HepG2 (cell line): ENCODE measurements at regions not wholly inside any gene's neighbourhood (a gene's known extent, or its start where the extent isn't known, plus 50 kb on each side); places are given as distances from the start of the nearest gene placed in this dataset.
A peak's percentile ranks its signal among the peaks of the same experiment; 100 is the strongest.

Source experiments
- ATM ChIP-seq: fragments of 450-650 bp; IDR thresholded peaks from 2 replicates; pipeline ENCODE4 v1.7.1; 2017; ENCODE audit warnings: mild to moderate bottlenecking, borderline replicate concordance
- BRD4 ChIP-seq: sonication (generic); formaldehyde crosslinking; IDR thresholded peaks from 2 replicates; pipeline ENCODE4 v1.4.0; 2020; ENCODE audit warnings: missing genetic modification reagents
- EHMT2 ChIP-seq: fragments of 200-600 bp; sonication (generic); IDR thresholded peaks from 2 replicates; pipeline ENCODE4 v1.7.0; 2017; ENCODE audit warnings: antibody characterized with exemption, low read depth, low read length, borderline replicate concordance
- FOXA3 ChIP-seq: IDR thresholded peaks from 2 replicates; pipeline ENCODE4 v1.6.1; 2016; ENCODE audit warnings: missing genetic modification reagents, missing compliant biosample characterization
- HES4 ChIP-seq: sonication (generic); formaldehyde crosslinking; IDR thresholded peaks from 2 replicates; pipeline ENCODE4 v1.9.0; 2021; ENCODE audit warnings: mild to moderate bottlenecking, missing genetic modification reagents, borderline replicate concordance
- HMG20A ChIP-seq: IDR thresholded peaks from 2 replicates; pipeline ENCODE4 v1.6.1; 2016; ENCODE audit warnings: borderline replicate concordance
- HNF4G ChIP-seq, 2 experiments: sonication (generic) in 1 of 2; formaldehyde crosslinking in 1 of 2; IDR thresholded peaks; 2 replicates each; pipeline versions ENCODE4 v1.4.0 to v1.6.1; 2011 to 2020; ENCODE audit warnings: borderline replicate concordance in 2 of 2, low read depth in 2 of 2, mild to moderate bottlenecking in 2 of 2, low read length in 1 of 2, missing genetic modification reagents in 1 of 2, moderate library complexity in 1 of 2
- KAT8 ChIP-seq: IDR thresholded peaks from 2 replicates; pipeline ENCODE4 v1.6.1; 2016; ENCODE audit warnings: missing genetic modification reagents, missing compliant biosample characterization
- MAF1 ChIP-seq: sonication (generic); formaldehyde crosslinking; IDR thresholded peaks from 2 replicates; pipeline ENCODE4 v1.5.0; 2020; ENCODE audit warnings: missing genetic modification reagents, borderline replicate concordance
- MAFF ChIP-seq: IDR thresholded peaks from 2 replicates; pipeline ENCODE4 v1.6.1; 2011; ENCODE audit warnings: low read depth, low read length, improper control_type of control experiment
- MIER2 ChIP-seq: IDR thresholded peaks from 2 replicates; pipeline ENCODE4 v1.6.1; 2016; ENCODE audit warnings: missing biosample characterization, missing genetic modification reagents
- NR2C2 ChIP-seq: sonication (generic); formaldehyde crosslinking; IDR thresholded peaks from 2 replicates; pipeline ENCODE4 v1.4.0; 2020; ENCODE audit warnings: missing genetic modification reagents, mild to moderate bottlenecking, moderate library complexity, borderline replicate concordance
- PHF21A ChIP-seq: sonication (generic); formaldehyde crosslinking; IDR thresholded peaks from 2 replicates; pipeline ENCODE4 v1.5.0; 2020; ENCODE audit warnings: mild to moderate bottlenecking, missing genetic modification reagents
- POGK ChIP-seq: sonication (generic); formaldehyde crosslinking; conservative IDR thresholded peaks from 2 replicates; pipeline ENCODE4 v1.8.0; 2022; ENCODE audit warnings: mild to moderate bottlenecking, moderate library complexity, missing genetic modification reagents
- REPIN1 ChIP-seq: sonication (generic); formaldehyde crosslinking; IDR thresholded peaks from 2 replicates; pipeline ENCODE4 v1.8.0; 2022; ENCODE audit warnings: missing genetic modification reagents, low read depth, mild to moderate bottlenecking, borderline replicate concordance
- TRAFD1 ChIP-seq: sonication (generic); formaldehyde crosslinking; IDR thresholded peaks from 2 replicates; pipeline ENCODE4 v1.5.1; 2020; ENCODE audit warnings: missing genetic modification reagents, mild to moderate bottlenecking, borderline replicate concordance
- ZBTB25 ChIP-seq: IDR thresholded peaks from 2 replicates; pipeline ENCODE4 v1.6.1; 2018; ENCODE audit warnings: missing genetic modification reagents
- ZNF335 ChIP-seq: sonication (generic); formaldehyde crosslinking; IDR thresholded peaks from 2 replicates; pipeline ENCODE4 v1.4.0; 2020; ENCODE audit warnings: missing genetic modification reagents
- ZNF362 ChIP-seq: sonication (generic); formaldehyde crosslinking; IDR thresholded peaks from 2 replicates; pipeline ENCODE4 v1.4.0; 2020; ENCODE audit warnings: missing genetic modification reagents, mild to moderate bottlenecking, borderline replicate concordance
- ZNF547 ChIP-seq: sonication (generic); formaldehyde crosslinking; IDR thresholded peaks from 2 replicates; pipeline ENCODE4 v1.5.1; 2020; ENCODE audit warnings: mild to moderate bottlenecking, missing genetic modification reagents
- ZNF770 ChIP-seq: sonication (generic); formaldehyde crosslinking; IDR thresholded peaks from 2 replicates; pipeline ENCODE4 v1.5.0; 2020; ENCODE audit warnings: mild to moderate bottlenecking, missing genetic modification reagents
- ZNF790 ChIP-seq: sonication (generic); formaldehyde crosslinking; IDR thresholded peaks from 2 replicates; pipeline ENCODE4 v1.8.0; 2022; ENCODE audit warnings: missing genetic modification reagents, mild to moderate bottlenecking, borderline replicate concordance

- TF ChIP-seq KAT8 (CRISPR knock-in tag) (0 out of 2 replicates have a peak, but pooled peaks have one; percentile 58), BRD4 (CRISPR knock-in tag) (0 out of 2 replicates have a peak, but pooled peaks have one; percentile 61), POGK (CRISPR knock-in tag) (peak; percentile 79; the same call in 1 of the 2 replicates), HMG20A (CRISPR knock-in tag) (peak; percentile 95), HES4 (CRISPR knock-in tag) (0 out of 2 replicates have a peak, but pooled peaks have one; percentile 50), ZNF770 (peak; percentile 44; the same call in 1 of the 2 replicates), ZNF790 (no peak), FOXA3 (CRISPR knock-in tag) (peak; percentile 84), ZNF547 (no peak), ZBTB25 (CRISPR knock-in tag) (peak; percentile 36; the same call in 1 of the 2 replicates), PHF21A (CRISPR knock-in tag) (peak; percentile 60; the same call in 1 of the 2 replicates), ATM (no peak), EHMT2 (no peak), ZNF335 (peak; percentile 61; the same call in 1 of the 2 replicates), ZNF362 (CRISPR knock-in tag) (0 out of 2 replicates have a peak, but pooled peaks have one; percentile 27), MAFF (no peak), HNF4G (IDR thresholded peaks at IDR 0.05; ENCODE audit: borderline replicate concordance, low read depth, low read length) (no peak), HNF4G (CRISPR knock-in tag; IDR thresholded peaks at IDR 0.05; ENCODE audit: borderline replicate concordance, low read depth) (peak; percentile 70; the same call in 1 of the 2 replicates), MAF1 (CRISPR knock-in tag) (no peak), NR2C2 (CRISPR knock-in tag) (peak; percentile 68), REPIN1 (0 out of 2 replicates have a peak, but pooled peaks have one; percentile 54), TRAFD1 (CRISPR knock-in tag) (no peak), MIER2 (0 out of 2 replicates have a peak, but pooled peaks have one; percentile 59)
These were observed 81.1 kb upstream of the RFX8 start (continued) for GRCh38 chr2:101556033-101556459.
